Iris pigment epithelial cell (primary cell): ENCODE measurements at regions not wholly inside any gene's neighbourhood (a gene's known extent, or its start where the extent isn't known, plus 50 kb on each side); places are given as distances from the start of the nearest gene placed in this dataset.
A peak's percentile ranks its signal among the peaks of the same experiment; 100 is the strongest.

Experiments
- DNase-seq: peaks from one replicate; pipeline ENCODE4 v3.0.0-alpha.2; 2011; ENCODE audit warnings: low read depth

- DNase-seq = no peak
These were observed 65.8 kb downstream of the SALL1 start for GRCh38 chr16:51085271-51085670.

- peak; percentile 4 for DNase-seq
These were observed 66.8 kb downstream of the SALL1 start for GRCh38 chr16:51084074-51084928.

- DNase-seq = no peak
These were observed 78.5 kb downstream of the SALL1 start for GRCh38 chr16:51072591-51072990.

GRCh38 chr16:51071326-51071725, 79.7 kb downstream of the SALL1 start:
- no peak for DNase-seq

- no peak for DNase-seq
These were observed 83.7 kb downstream of the SALL1 start for GRCh38 chr16:51067352-51067751.

GRCh38 chr16:51062039-51062438, 89.0 kb downstream of the SALL1 start:
- DNase-seq = no peak

GRCh38 chr16:51061328-51061727, 89.7 kb downstream of the SALL1 start:
- DNase-seq = no peak

GRCh38 chr16:51057969-51058337, 93.1 kb downstream of the SALL1 start:
- DNase-seq = no peak

GRCh38 chr16:51057102-51057793, 93.8 kb downstream of the SALL1 start:
- no peak for DNase-seq

GRCh38 chr16:51056331-51056730, 94.7 kb downstream of the SALL1 start:
- DNase-seq = no peak

- no peak for DNase-seq
These were observed 95.6 kb downstream of the SALL1 start for GRCh38 chr16:51055434-51055833.

GRCh38 chr16:51053775-51054174, 97.3 kb downstream of the SALL1 start:
- DNase-seq = no peak

- no peak for DNase-seq
These were observed 99.4 kb downstream of the SALL1 start for GRCh38 chr16:51051671-51052070.

- DNase-seq = no peak
These were observed 100.7 kb downstream of the SALL1 start for GRCh38 chr16:51050377-51050706.

- DNase-seq = no peak
These were observed 101.2 kb downstream of the SALL1 start for GRCh38 chr16:51049678-51050376.

GRCh38 chr16:51049276-51049675, 101.8 kb downstream of the SALL1 start:
- DNase-seq = no peak

GRCh38 chr16:51048544-51048943, 102.5 kb downstream of the SALL1 start:
- DNase-seq = peak; percentile 6

- DNase-seq = no peak
These were observed 105.3 kb downstream of the SALL1 start for GRCh38 chr16:51045794-51046193.

- no peak for DNase-seq
These were observed 105.9 kb downstream of the SALL1 start for GRCh38 chr16:51045186-51045585.

- no peak for DNase-seq
These were observed 109.5 kb downstream of the SALL1 start for GRCh38 chr16:51041546-51041945.

GRCh38 chr16:51040637-51041036, 110.4 kb downstream of the SALL1 start:
- DNase-seq = no peak

- no peak for DNase-seq
These were observed 111.3 kb downstream of the SALL1 start for GRCh38 chr16:51039638-51040331.
